NB4 (cell line): ENCODE measurements at regions not wholly inside any gene's neighbourhood (a gene's known extent, or its start where the extent isn't known, plus 50 kb on each side); places are given as distances from the start of the nearest gene placed in this dataset.

ENCODE experiments used
- DNase-seq: peaks from one replicate; pipeline ENCODE4 v3.0.0; 2010; ENCODE audit warnings: low read depth
- H3K4me3 ChIP-seq: one replicate; pipeline ENCODE4 v1.5.1; 2011; ENCODE audit warnings: mild to moderate bottlenecking, low read depth, low read length, moderate library complexity
- CTCF ChIP-seq: IDR thresholded peaks from one replicate; pipeline ENCODE4 v1.5.1; 2012; ENCODE audit warnings: low read depth, low read length
- MYC ChIP-seq: IDR thresholded peaks from 2 replicates; pipeline ENCODE4 v1.6.1; 2011; ENCODE audit warnings: low read depth, low read length
- POLR2A ChIP-seq: IDR thresholded peaks from 2 replicates; pipeline ENCODE4 v1.6.1; 2011; ENCODE audit warnings: mild to moderate bottlenecking; ENCODE audit not compliant: insufficient read length; ENCODE audit errors: extremely low read depth
- TF ChIP-seq, protein P1 (sequence below): IDR thresholded peaks from 2 replicates; pipeline ENCODE4 v1.6.1; 2011; ENCODE audit warnings: low read depth, low read length

GRCh38 chr1:67966666-67967009 lies 83.8 kb downstream of the DIRAS3 start:
- no peak overlapping the region for H3K4me3 ChIP-seq
- no peak for DNase-seq
- no peak for TF ChIP-seq POLR2A
- no peak for TF ChIP-seq MYC
- TF ChIP-seq, protein P1, sequence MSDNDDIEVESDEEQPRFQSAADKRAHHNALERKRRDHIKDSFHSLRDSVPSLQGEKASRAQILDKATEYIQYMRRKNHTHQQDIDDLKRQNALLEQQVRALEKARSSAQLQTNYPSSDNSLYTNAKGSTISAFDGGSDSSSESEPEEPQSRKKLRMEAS, result no peak
- TF ChIP-seq CTCF, result no peak

DNA sequence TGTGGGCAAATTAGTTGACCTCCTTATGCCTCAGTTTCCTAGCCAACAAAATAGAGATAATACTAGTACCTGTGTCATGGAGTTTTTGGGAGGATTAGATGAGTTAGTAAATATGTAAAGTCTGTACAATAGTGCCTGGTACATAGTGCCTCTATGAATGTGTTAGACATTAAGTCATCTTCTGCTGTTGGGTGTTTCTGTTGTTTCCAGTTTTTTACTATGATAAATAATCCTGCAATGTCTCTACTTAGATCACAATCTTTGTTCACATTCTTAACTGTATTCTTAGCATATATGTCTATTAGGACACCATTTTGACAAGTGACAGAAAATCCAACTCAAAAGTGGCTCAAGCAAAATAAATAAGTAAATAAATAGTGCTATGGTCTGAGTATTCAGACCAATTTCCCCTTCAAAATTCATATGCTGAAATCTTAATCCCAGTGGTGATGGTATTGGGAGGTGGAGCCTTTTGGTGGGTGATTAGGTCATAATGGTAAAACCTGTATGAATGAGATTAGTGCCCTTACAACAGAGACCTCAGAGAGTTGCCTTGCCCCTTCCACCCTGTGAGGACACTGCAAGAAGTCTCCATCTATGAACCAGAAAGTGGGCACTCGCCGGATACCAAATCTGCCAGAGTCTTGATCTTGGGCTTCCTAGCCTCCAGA lies 84.3 kb downstream of the DIRAS3 start:
- no peak overlapping the region for H3K4me3 ChIP-seq
- TF ChIP-seq CTCF, result no peak
- TF ChIP-seq, protein P1, result no peak
- no peak for TF ChIP-seq MYC
- DNase-seq, result no peak

DNA sequence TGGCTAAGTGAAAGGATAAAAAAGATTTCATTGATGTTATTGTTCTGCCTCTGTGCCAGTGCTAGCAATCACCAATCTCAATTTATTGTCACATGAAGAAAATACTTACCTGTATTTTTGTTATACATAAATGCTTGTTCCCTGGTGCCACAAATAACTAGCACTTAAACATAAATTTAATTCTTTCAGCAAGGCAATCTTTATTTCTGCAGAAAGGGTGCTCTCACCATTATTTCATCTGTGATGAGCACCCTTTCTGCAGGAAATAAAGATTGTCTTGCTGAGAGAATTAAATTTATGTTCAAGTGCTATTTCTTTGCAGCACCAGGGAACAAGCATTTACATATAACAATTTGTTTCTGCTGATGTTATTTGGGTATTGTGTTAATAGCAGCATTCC lies 87.2 kb downstream of the DIRAS3 start:
- TF ChIP-seq MYC, result no peak
- TF ChIP-seq, protein P1, result no peak
- TF ChIP-seq CTCF, result no peak
- no peak for TF ChIP-seq POLR2A
- H3K4me3 ChIP-seq, result no peak overlapping the region
- no peak for DNase-seq

DNA sequence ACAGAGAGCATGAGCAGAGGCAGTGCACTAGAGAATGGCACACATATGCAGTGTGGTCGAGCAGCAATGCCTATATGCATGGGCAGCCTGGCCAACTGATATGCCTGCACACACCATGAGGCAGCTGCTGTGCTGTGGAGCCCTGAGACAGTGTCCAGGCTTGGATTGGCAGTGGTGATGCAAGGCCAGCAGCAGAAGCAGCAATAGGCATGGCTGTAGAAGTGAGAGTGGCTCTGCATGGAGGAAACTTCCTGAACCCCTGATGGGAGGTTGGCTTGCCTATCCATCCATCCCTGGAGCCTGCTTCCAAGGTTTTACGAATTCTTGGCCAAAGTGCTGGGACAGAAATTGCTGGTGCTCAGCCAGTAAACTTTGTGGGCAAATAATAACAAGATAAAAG lies 89.7 kb downstream of the DIRAS3 start:
- no peak for TF ChIP-seq CTCF
- no peak for TF ChIP-seq POLR2A
- no peak for DNase-seq
- no peak overlapping the region for H3K4me3 ChIP-seq

DNA sequence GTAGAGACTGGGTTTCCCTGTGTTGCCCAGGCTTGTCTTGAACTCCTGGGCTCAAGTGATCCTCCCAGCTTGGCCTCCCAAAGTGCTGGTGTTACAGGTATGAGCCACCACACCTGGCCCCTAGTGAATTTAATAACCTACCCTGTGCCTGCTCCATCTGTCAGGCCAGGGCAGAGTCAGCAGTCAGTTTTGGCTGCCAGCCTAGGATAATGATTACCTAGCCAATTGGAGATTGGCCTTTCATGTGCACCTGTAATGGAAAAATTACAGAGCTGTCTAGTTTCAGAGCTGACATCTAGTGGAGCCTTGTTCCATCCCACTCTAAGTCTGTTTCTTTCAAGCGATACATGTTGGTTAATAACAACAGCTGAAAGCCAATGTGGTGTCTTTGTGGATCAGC lies 92.0 kb downstream of the DIRAS3 start:
- no peak overlapping the region for H3K4me3 ChIP-seq
- TF ChIP-seq MYC (no peak), CTCF (no peak), POLR2A (no peak)
- TF ChIP-seq, protein P1, result no peak
- no peak for DNase-seq

DNA sequence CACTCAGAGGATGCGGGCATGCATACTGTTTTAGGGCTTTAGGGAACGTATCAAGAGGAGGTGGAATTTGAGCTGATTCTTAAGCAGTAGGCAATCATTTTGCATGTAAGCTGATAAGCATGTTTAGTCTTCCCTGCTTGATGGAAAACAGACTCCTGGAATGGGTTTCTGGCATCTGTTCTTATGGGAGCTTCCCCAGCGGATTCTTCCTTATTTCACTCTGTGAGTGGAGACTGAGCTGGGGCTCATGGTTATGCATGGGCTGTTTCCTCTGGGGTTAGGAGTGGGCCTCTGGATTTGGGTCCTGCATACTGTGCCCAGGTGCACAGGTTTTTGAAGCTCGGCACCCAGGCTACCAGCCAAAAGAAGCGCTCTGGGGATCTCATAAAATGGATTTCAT lies 93.4 kb downstream of the DIRAS3 start:
- DNase-seq, result no peak
- no peak overlapping the region for H3K4me3 ChIP-seq
- TF ChIP-seq, protein P1, result no peak
- TF ChIP-seq MYC (no peak), CTCF (no peak), POLR2A (no peak)
